ENCODE measurements at regions not wholly inside any gene's neighbourhood (a gene's known extent, or its start where the extent isn't known, plus 50 kb on each side); places are given as distances from the start of the nearest gene placed in this dataset.
A peak's percentile ranks its signal among the peaks of the same experiment; 100 is the strongest.
"Not testable (repeated sequence)": the region's sequence is repeated elsewhere in the genome, so short reads cannot be mapped to it uniquely, and the experiment has no call there.

DNA sequence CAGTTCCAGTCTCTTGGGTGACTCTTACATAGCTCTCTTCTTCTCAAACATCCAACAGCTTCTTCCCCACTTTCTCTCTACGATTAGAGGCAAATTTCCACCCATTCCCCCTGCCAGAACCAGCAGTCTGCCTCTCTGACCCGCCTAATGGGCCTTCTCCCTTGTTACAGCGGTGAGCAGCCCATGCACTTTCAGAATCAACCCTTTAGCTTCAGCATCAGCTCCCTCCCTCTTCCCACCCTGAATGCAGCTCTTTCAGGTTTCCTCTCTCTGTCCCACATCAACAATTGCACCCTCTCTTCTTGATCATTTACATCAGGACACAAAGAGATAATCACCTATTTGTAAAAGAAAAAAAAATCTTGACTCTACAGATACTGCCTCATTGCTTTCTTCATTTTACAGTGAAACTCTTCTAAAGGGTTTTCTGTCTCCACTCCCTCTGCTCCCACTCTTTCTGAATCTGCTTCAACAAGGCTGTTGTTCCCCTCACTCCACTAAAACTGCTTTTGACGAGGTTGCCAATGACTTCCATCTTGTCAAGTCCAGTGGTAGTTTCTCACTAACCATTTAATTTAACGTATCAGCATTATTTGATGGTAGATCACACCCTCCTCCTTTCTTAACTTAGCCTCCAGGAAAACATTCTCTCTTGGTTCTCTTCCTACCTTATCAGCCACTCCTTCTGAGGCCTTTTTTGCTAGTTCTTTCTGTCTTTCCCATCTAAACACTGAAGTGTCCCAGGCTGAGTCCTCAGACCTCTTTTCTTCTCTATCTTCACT is 106.6 kb downstream of the NPY start:
- DNase-seq (no peak), ATAC-seq (no peak)
- intact Hi-C loops (cut with DNase I): no loop called here

DNA sequence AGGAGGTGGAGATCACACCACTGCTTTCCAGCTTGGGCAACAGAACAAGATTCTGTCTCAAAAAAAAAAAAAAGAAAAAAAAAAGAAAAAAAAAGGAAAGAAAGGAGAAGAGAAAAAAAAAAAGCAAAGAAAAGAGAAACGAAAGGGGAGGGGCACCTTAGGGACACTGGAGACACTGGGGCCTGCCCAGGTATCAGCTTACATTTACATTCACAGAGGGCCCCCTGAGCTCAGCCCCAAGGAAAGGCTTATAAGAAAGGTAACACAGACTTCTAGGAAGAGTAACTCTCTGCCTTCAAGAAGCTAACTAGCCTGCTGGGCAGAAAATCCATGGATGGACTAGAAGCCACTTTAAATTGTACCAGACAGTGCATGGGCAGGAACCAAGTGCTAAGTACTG is 108.8 kb downstream of the NPY start:
- no peak for ATAC-seq
- intact Hi-C loops (cut with DNase I): no loop called here
- DNase-seq: no peak

DNA sequence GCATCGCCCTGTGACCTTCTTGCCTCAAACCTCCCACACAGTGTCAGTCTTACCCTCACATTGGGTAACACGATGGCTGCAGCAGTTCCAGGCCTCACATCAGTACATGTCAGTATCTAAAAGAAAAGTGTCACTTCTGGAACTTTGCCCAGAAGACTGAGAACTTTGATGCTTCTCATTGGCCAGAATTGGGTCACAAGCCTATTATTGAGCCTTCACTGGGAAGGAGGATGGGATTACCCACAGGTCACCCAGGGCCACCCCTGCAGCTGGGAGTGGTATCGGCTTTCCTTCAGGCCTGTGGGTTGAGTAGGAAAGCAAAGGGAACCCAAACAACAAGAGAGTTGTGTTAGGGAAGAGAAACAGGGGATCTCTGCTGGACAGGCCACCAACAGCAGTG is 111.5 kb downstream of the NPY start:
- ATAC-seq: no peak
- no peak for DNase-seq
- intact Hi-C loops (cut with DNase I): no loop called here

DNA sequence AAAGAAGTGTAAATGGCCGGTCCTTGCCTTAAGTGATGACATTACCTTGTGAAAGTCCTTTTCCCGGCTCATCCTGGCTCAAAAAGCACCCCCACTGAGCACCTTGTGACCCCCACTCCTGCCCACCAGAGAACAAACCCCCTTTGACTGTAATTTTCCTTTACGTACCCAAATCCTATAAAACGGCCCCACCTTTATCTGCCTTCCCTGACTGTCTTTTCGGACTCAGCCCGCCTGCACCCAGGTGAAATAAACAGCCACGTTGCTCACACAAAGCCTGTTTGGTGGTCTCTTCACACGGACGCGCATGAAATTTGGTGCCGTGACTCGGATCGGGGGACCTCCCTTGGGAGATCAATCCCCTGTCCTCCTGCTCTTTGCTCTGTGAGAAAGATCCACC is 112.4 kb downstream of the NPY start:
- DNase-seq; ATAC-seq; intact Hi-C loops (cut with DNase I): not testable (repeated sequence)

DNA sequence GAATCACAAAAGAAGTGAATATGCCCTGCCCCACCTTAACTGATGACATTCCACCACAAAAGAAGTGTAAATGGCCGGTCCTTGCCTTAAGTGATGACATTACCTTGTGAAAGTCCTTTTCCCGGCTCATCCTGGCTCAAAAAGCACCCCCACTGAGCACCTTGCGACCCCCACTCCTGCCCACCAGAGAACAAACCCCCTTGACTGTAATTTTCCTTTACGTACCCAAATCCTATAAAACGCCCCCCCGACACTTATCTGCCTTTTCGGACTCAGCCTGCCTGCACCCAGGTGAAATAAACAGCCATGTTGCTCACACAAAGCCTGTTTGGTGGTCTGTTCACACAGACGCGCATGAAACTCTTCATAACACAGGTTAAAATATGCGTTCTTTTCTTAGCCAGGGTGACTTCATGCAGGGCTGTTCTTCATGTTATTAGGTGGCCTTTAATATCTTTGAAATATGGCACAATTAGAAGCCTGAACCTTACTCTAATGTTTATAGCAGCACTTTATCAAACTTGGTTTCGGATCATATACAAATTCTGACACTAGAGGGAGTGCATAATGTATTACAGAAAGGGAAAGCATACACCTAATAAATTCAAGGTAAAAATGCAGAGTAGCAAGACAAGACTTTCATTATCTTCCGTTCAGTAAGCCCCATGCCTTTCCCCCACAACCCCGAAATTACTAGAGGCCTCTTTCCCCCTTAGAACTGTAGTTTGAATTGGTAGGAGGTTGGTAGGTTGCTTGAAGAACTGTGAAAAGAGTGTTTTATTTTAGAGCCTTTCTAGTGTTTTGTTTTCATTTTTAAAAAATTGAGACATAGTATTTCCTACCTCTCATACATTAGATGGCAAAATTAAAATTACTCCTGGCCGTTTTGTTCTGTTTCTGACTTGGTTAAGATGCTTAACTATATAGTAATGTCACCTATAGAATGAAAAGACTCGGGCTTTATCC is 117.9 kb downstream of the NPY start:
- peak in 1 of 2 donors; percentile 29 for ATAC-seq
- intact Hi-C loops (cut with DNase I): loop anchor here in 1 of 2 donors (2.0 kb wide), 1 partner anchor 263 kb away; no protein-coding TSS in a partner anchor

DNA sequence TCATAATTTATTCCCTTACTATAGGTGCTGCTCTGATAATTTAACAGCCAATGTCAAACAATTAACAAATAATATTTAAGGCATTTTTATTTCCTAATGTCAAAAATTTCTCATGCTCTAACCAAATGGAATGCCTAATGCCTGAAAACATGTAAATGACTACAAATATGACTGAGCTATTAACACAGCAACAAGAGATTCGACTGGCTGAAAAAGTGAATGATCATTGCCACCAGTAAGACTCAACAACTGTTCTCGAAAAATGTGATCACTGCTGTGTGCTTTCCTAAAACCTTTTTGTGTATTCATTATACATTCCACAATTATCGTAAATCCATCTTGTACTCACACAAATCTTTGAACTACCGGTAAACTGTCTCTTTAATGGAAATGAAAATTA is 118.7 kb downstream of the NPY start:
- intact Hi-C loops (cut with DNase I): loop anchor here in 1 of 2 donors (2.0 kb wide), 1 partner anchor 262 kb away; no protein-coding TSS in a partner anchor
- ATAC-seq (no peak), DNase-seq (no peak)

More for the DNA sequence above, 117.9 kb downstream of the NPY start:
- no peak for DNase-seq

DNA sequence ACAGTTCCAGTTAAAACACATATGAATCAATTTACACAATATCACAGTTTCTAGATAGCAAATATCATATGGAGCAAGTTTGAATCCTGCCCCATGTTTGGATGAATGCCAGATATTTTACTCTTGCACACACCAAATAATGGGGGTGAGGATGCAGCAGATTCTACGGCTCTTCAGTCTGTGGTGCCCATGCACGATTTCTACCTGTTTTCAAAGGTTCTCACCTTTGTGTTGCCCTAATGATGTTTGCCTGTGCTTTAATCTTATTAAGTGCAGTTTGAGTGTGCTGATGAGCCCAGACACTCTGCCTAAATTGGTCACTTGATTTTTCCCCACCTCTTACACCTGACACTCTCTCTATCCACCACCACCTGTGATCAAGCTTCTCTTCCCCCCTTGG is 119.6 kb downstream of the NPY start:
- DNase-seq (no peak), ATAC-seq (no peak)
- intact Hi-C loops (cut with DNase I): loop anchor here in 1 of 2 donors (2.0 kb wide), 1 partner anchor 261 kb away; no protein-coding TSS in a partner anchor

DNA sequence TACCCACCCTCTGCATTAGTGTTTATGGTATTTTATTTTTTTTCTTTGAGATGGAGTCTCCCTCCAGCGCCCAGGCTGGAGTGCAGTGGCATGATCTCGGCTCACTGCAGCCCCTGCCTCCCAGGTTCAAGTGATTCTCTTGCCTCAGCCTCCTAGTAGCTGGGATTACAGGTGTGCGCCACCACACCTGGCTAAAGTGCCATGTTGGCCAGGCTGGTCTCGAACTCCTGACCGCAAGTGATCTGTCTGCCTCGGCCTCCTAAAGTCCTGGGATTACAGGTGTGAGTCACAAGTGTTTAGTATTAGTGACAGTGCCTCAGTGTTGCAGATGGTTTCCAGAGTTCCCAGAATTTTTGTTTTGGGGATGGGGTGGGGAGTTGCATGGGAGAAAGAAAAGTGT is 120.3 kb downstream of the NPY start:
- intact Hi-C loops (cut with DNase I): no loop called here
- no peak for ATAC-seq
- no peak for DNase-seq

DNA sequence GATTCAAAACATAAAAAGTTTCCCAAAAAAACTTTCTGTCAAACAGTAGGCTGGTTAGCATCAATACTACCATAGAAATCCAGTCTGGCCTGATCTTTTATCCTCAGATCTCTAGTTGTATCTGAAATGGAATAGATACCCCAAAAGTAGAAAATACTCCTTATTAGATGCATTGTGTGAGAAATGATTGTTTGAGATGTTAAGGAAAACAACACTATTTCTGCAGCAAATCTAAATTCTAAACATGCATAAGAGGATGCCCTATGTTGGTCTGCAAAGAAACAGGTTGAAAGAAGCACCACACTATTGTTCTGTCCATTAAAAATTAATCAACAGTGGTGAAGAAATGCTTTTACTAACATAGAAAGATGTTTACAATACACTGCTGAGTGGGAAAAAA is 121.0 kb downstream of the NPY start:
- ATAC-seq (no peak), DNase-seq (no peak)
- intact Hi-C loops (cut with DNase I): no loop called here

DNA sequence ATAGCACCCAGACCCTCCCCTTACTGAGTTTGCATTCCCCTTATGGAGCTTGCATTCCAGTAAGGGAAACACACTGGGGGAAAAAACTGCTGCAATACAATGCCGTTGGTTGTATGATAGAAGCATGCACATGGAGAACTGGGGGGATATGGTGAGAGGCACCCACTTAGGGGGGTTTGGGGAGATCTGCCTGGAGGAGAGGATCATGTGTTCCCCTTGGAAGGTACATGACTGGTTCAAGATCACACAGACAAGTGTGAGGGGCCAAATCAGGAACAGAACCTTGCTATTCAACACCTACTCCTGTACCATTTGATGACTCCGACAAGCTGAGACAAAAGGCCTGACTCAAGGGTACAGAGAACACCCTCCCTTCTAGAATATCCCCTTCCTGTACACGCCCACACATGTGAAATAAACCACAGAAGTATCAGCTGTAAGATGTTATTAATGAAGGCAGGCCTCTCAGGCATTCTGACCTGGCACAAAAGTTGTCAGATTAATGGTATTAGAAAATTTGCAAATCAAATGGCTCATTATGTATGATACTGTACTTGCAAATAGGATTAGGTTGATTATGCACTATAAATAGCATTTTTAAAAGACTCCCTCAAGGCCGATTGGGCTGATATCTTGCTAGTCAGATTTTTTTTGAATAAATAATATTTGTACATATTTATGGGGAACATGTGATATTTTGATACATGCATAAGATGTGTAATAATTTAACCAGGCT is 122.2 kb downstream of the NPY start:
- intact Hi-C loops (cut with DNase I): no loop called here
- ATAC-seq (no peak), DNase-seq (no peak)

DNA sequence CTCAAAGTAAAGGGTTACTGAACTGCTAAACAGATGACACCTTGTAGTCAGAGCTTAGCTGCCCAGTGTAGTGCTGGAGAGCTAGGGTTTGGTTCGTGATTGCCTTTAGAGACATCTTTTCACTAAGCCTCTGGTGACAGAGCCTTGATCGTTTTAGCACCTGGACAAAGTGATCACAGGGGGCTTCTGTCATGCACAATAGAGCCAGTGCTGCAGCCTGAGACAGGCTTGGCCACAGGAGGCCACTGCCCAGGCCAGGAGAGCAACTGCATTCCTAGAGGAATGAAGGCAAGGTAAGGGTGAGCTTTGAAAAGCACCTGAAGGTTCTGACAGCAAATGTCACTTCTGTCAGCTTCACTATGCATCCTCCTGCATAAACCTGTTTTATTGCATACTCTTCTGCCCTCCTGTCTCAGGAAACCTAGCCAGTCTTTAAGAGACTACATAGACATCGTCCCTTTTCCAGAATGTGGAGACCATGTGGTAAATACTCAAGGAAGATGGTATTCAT is 122.9 kb downstream of the NPY start:
- ATAC-seq (no peak), DNase-seq (no peak)
- intact Hi-C loops (cut with DNase I): no loop called here

DNA sequence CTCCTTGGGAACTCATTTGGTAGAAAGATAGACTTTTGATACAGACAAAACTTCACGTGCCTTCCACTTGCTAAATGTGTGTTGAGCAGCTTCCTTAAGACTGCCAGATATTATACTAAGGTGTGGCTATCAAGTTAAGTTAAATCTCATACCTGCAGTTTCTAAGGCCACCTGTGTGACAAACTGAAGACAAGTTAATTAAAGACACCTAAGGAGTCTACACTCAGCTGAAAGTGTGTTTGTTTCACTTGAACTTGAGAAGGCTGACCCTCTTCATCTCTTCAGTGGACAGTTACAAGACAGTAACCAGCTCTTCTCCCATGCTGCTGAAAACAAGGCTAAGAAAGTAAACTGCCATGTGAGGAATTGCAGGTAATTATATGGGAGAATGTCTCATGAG is 124.0 kb downstream of the NPY start:
- DNase-seq (no peak), ATAC-seq (no peak)
- intact Hi-C loops (cut with DNase I): no loop called here

DNA sequence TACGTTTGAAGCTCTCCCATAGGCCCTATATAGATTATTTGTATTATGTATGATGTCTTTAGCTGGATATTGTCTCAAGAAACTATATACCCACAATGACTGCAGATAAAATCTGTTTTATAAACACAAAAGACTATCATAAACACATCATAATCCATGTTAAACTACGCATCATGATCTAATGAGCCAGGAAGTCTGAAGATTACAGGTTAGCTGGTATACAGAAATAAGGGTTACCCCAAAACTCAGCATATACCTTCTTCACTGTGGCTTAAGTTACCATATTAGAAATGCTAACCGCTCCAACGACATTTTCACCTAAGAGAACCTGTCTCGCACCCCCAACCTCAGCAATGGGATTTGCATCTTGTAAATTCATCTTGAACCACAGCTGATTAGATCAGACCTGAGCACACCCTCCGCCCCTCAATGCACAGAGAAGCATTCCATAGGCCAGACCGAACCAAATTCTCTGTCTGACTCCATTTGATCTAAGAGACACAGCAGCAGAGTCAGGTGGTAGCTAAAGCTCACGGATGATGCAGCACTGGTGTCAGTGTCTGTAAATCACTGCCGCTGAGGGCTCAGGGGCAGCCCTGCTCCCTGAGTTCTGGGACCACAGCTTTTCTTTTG is 124.9 kb downstream of the NPY start:
- intact Hi-C loops (cut with DNase I): no loop called here
- DNase-seq (no peak), ATAC-seq (no peak)

DNA sequence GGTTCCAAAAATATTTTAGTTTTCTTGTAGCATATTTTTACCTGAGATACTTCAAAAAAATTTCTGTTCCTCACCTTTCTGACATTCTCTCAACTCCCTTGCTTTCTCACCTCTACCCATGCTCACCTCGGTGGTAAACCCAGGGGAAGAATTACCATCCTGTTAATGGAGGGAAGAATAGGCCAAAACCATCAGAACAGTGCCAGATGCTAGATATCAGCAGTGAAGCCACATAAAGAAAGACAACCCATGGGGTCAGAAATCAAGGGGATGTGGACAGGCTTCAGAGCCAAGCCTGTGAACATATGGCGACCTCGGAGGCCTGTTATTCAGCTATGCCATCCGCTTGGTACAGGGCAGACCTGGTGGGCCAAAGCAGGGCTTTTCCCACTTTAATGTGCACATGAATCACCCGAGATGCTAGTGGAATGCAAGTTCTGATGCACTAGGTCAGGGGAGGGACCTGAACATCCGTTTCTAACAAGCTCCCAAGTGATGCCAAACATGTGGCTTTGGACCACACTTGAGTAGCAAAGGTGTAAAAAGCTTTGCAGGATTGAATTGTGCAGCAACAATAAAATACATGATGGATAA is 125.5 kb downstream of the NPY start:
- no peak for ATAC-seq
- intact Hi-C loops (cut with DNase I): no loop called here

DNA sequence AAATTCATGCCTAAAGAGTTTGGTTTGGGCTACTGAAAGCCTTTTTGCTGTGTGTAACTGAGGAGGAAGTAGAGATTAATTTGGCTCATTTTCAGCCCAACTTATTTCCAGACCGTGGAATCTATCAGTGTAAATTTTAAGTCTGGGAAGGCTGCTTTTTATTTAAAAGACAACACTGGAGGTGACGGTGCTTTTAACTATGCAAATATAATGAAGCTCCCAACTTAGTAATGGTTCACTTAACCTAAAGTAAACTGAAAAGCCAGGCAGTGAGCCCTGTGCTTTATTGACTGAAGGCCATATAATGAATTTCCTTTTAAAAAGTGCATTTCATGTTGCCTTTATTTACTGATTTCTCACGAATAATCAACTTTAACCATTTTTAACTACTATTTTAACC is 127.2 kb downstream of the NPY start:
- no peak for ATAC-seq
- intact Hi-C loops (cut with DNase I): no loop called here
- no peak for DNase-seq

More for the DNA sequence above, 125.5 kb downstream of the NPY start:
- no peak for DNase-seq

DNA sequence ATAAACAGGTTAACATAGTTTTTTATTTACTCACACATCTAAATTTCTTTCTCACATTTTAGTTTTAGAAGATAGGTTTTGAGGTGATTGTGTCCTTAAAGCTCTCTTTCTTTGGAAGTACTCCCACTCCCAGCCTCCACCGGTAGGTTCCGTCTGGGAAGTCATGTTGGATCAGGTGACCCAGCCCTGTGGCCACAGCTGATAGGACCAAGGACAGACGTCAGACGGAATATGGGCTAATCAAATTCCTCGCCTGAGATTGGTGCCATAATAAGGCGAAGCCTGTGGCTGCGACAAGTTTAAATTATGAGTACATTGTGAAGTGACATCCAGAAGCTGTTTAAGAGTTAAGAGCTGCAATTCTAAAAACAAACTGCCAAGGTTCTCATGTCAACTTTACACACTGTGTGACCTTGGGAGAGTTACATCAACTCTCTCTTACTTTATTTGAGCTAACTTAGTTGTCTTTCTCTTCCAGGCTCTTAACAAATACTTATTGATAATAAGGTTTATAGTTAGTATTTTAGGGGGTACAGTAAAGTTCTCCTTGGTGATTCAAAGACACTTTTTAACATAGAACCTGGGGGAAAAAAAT is 133.6 kb downstream of the NPY start:
- intact Hi-C loops (cut with DNase I): no loop called here
- DNase-seq (no peak), ATAC-seq (no peak)

DNA sequence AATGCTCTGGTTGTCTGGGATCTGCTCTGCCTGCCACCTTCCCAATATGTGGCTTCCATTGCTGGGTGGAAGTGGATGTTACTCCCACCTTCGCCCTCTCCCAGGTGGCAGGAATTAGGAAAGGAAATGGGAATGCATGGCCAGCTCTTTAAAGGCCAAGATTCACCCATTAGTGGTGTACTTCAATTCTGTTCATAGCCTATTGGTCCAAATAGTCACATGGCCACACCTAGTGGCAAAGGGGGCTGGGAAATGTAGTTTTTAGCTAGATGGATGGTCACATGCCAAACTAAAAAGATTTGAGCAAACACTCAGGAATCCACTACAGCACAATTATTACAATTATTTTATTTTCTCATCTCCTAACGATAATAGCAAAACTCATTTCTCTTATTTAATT is 135.1 kb downstream of the NPY start:
- DNase-seq (no peak), ATAC-seq (peak; percentile 23 to 31)
- intact Hi-C loops (cut with DNase I): no loop called here

DNA sequence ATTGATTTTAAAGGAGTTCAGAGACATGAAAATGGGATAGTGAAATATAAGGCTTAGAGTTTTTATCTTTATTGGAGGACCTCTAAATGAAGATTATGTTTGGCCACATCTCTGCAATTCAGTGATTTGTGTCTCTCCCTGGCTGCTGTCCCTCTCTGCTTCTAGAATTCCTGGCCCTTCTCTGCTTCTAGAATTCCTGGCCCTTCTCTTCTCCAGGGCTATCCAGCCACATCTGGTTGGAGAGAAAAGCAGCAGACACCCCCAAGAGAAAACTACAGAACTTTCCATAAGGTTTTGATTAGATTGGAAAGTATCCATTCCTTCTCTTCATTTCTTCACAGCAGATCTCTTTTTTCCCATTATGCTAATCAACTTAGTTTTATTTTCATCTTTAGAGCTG is 135.5 kb downstream of the NPY start:
- intact Hi-C loops (cut with DNase I): no loop called here
- no peak for DNase-seq
- ATAC-seq: no peak
